ENCODE measurements at regions not wholly inside any gene's neighbourhood (a gene's known extent, or its start where the extent isn't known, plus 50 kb on each side); places are given as distances from the start of the nearest gene placed in this dataset.
A peak's percentile ranks its signal among the peaks of the same experiment; 100 is the strongest.

DNA sequence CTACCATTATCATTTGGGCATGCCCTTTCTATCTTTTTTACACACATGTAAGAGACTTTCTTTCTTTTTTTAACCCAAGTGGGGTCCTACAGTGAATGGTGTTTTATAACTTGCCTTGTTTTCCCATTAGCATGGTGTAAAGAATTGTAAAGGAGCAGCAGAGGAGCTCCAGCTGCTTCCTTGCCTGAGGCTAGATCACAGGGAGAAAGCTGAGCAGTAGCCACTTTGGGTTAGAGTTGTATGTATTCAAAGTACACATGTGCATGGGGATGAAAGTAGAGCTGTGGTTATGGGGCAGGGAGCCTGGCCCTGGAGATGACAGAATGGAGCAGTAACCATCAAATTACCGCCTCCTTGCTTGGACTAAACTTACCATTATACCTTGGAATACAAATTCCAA is 231.1 kb upstream of the PDZRN3 start:
- H3K36me3 ChIP-seq (ENCODE audit: control insufficient read depth in 4 of 4, insufficient read depth in 4 of 4, low read length in 3 of 4), result no peaks in the 10 kb centered on the region
- no peaks in the 10 kb centered on the region for H3K4me1 ChIP-seq (ENCODE audit: control extremely low read depth in 1 of 4, control insufficient read depth in 4 of 4, insufficient read depth in 4 of 4, low read length in 3 of 4)
- no CpG with 5 or more reads among the region's 1 CpG for WGBS (ENCODE audit: insufficient coverage)
- no peak for DNase-seq
- no peak overlapping the region for H3K27ac ChIP-seq (ENCODE audit: insufficient read depth in 1 of 2, low read depth in 1 of 2, low read length in 2 of 2, poor library complexity in 1 of 2, severe bottlenecking in 2 of 2)
- no peak overlapping the region for H3K4me3 ChIP-seq (ENCODE audit: control insufficient read depth in 1 of 7, extremely low read depth in 1 of 7, insufficient read depth in 4 of 7, low read depth in 2 of 7, low read length in 6 of 7)
- ChIA-PET POLR2A (no interaction called here), CTCF (no interaction called here)
- no peaks in the 10 kb centered on the region for H3K27me3 ChIP-seq (replicated peaks in 2 of 5; ENCODE audit: control insufficient read depth in 4 of 5, insufficient read depth in 5 of 5, low read length in 4 of 5)
- H3K9me3 ChIP-seq (ENCODE audit: control extremely low read depth in 1 of 5, control insufficient read depth in 4 of 5, insufficient read depth in 2 of 5, low read depth in 1 of 5, low read length in 4 of 5), result no peaks in the 10 kb centered on the region

DNA sequence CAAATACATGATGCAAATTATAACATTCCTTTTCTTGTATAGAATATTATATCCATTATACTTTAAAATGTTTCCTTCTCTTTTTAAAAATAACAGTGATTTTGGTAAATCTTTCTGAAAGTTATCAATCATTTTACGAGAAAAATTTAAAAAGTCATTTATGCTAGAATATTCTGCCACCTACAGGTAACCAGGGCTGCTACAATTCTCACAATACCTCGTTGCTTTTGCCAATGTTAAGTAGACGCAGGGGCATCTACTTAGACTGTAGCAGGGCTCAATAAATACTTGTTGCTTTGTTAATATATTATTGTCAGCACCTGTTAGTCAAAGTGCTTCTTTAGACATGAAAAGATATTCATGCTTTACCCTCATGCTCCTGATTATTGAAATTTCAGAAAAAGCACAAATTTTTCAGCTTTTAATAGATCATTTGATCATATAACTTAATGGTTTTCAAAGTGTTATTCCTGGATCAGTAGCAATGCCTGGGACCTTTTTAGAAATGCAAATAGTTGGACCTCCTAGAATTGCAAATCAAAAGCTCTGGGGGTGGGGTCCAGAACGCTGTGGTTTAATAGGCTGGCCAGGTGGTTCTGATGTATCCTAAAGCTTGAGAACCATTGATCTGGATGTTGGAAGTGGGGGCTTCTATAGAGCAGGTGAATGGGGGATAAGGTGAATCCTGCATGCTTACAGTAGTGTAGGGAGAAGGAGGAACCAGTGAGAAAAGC is 223.6 kb upstream of the PDZRN3 start:
- no peaks in the 10 kb centered on the region for H3K27me3 ChIP-seq (replicated peaks in 2 of 5; ENCODE audit: control insufficient read depth in 4 of 5, insufficient read depth in 5 of 5, low read length in 4 of 5)
- H3K4me3 ChIP-seq (ENCODE audit: control insufficient read depth in 1 of 7, extremely low read depth in 1 of 7, insufficient read depth in 4 of 7, low read depth in 2 of 7, low read length in 6 of 7), result no peak overlapping the region
- 0% methylated on average over 2 of the region's 4 CpGs for WGBS (ENCODE audit: insufficient coverage)
- CTCF ChIA-PET, result no interaction called here
- H3K9me3 ChIP-seq (ENCODE audit: control extremely low read depth in 1 of 5, control insufficient read depth in 4 of 5, insufficient read depth in 2 of 5, low read depth in 1 of 5, low read length in 4 of 5), result no peaks in the 10 kb centered on the region
- POLR2A ChIA-PET, result no interaction called here
- no peak overlapping the region for H3K27ac ChIP-seq (ENCODE audit: insufficient read depth in 1 of 2, low read depth in 1 of 2, low read length in 2 of 2, poor library complexity in 1 of 2, severe bottlenecking in 2 of 2)
- DNase-seq, result peak in 2 of 3 donors; percentile 6 to 10
- no peaks in the 10 kb centered on the region for H3K36me3 ChIP-seq (ENCODE audit: control insufficient read depth in 4 of 4, insufficient read depth in 4 of 4, low read length in 3 of 4)
- no peaks in the 10 kb centered on the region for H3K4me1 ChIP-seq (ENCODE audit: control extremely low read depth in 1 of 4, control insufficient read depth in 4 of 4, insufficient read depth in 4 of 4, low read length in 3 of 4)

DNA sequence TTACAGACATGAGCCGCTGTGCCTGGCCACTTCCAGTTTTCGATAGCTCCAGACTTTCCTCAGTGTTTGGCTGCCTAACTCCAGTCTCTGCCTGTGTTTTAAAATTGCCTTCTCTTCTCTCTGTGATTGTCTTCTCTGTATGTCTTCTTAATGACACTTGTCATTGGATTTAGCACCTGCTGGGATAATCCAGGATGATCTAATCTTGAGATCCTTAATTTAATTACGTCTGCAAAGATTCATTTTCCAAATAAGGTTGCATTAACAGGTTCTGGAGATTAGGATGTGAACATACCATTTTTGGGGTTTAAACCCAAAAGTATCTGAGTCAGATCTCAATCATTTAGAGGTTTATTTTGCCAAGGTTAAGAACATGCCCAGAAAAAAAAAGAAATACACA is 222.2 kb upstream of the PDZRN3 start:
- ChIA-PET CTCF (interaction anchor here (0.7 kb wide), 1 partner anchor 697 kb away, joined by 3 read pairs; no protein-coding TSS in a partner anchor), POLR2A (no interaction called here)
- WGBS (ENCODE audit: insufficient coverage), result 100% methylated on average over 3 of the region's 3 CpGs

DNA sequence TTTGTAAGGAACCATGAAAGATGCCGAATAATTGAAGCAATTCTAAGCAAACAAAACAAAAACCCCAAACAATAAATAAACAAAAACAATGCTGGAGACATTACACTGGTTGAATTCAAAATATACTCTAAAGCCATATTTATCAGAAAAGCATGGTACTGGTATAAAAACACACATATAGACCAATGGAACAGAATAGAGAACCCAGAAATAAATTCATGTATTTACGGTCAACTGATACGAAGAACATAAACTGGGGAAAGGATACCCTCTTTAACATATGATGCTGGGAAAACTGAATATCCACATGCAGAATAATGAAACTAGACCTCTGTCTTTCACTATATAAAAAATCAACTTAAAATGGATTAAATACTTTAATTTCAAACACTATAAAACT is 214.3 kb upstream of the PDZRN3 start:
- ChIA-PET CTCF (no interaction called here), POLR2A (no interaction called here)
- Histone ChIP-seq H3K4me1 (ENCODE audit: control extremely low read depth in 1 of 4, control insufficient read depth in 4 of 4, insufficient read depth in 4 of 4, low read length in 3 of 4) (no peaks in the 10 kb centered on the region), H3K4me3 (ENCODE audit: control insufficient read depth in 1 of 7, extremely low read depth in 1 of 7, insufficient read depth in 4 of 7, low read depth in 2 of 7, low read length in 6 of 7) (no peak overlapping the region), H3K9me3 (ENCODE audit: control extremely low read depth in 1 of 5, control insufficient read depth in 4 of 5, insufficient read depth in 2 of 5, low read depth in 1 of 5, low read length in 4 of 5) (peaks cover 0 to 12% (median 4%) of the 10 kb centered on the region in 5 experiments), H3K27ac (ENCODE audit: insufficient read depth in 1 of 2, low read depth in 1 of 2, low read length in 2 of 2, poor library complexity in 1 of 2, severe bottlenecking in 2 of 2) (no peak overlapping the region), H3K27me3 (replicated peaks in 2 of 5; ENCODE audit: control insufficient read depth in 4 of 5, insufficient read depth in 5 of 5, low read length in 4 of 5) (no peaks in the 10 kb centered on the region), H3K36me3 (ENCODE audit: control insufficient read depth in 4 of 4, insufficient read depth in 4 of 4, low read length in 3 of 4) (no peaks in the 10 kb centered on the region)
- 95% methylated on average over 3 of the region's 3 CpGs for WGBS (ENCODE audit: insufficient coverage)
- DNase-seq, result no peak

More for the DNA sequence above, 222.2 kb upstream of the PDZRN3 start:
- no peak overlapping the region for H3K4me3 ChIP-seq (ENCODE audit: control insufficient read depth in 1 of 7, extremely low read depth in 1 of 7, insufficient read depth in 4 of 7, low read depth in 2 of 7, low read length in 6 of 7)
- H3K27me3 ChIP-seq (replicated peaks in 2 of 5; ENCODE audit: control insufficient read depth in 4 of 5, insufficient read depth in 5 of 5, low read length in 4 of 5), result no peaks in the 10 kb centered on the region
- no peak for DNase-seq
- H3K36me3 ChIP-seq (ENCODE audit: control insufficient read depth in 4 of 4, insufficient read depth in 4 of 4, low read length in 3 of 4), result no peaks in the 10 kb centered on the region
- no peaks in the 10 kb centered on the region for H3K4me1 ChIP-seq (ENCODE audit: control extremely low read depth in 1 of 4, control insufficient read depth in 4 of 4, insufficient read depth in 4 of 4, low read length in 3 of 4)
- no peaks in the 10 kb centered on the region for H3K9me3 ChIP-seq (ENCODE audit: control extremely low read depth in 1 of 5, control insufficient read depth in 4 of 5, insufficient read depth in 2 of 5, low read depth in 1 of 5, low read length in 4 of 5)
- no peak overlapping the region for H3K27ac ChIP-seq (ENCODE audit: insufficient read depth in 1 of 2, low read depth in 1 of 2, low read length in 2 of 2, poor library complexity in 1 of 2, severe bottlenecking in 2 of 2)

DNA sequence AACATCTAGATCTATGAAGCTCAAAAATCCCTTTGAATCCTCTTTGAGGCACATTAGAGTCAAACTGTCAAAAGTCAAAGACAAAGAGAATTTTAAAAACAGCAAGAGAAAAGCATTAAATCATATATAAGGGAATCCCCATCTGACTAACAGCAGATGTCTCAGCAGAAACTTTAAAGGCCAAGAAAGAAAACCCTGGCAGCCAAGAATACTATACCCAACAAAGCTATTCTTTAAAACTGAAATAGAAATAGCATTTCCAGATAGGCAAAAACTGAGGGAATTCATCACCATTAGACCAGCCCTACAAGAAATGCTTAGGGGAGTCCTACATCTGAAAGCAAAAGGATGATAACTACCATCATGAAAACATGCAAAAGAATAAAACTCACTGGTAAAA is 211.2 kb upstream of the PDZRN3 start:
- DNase-seq, result no peak
- Histone ChIP-seq H3K4me3 (ENCODE audit: control insufficient read depth in 1 of 7, extremely low read depth in 1 of 7, insufficient read depth in 4 of 7, low read depth in 2 of 7, low read length in 6 of 7) (no peak overlapping the region), H3K27me3 (replicated peaks in 2 of 5; ENCODE audit: control insufficient read depth in 4 of 5, insufficient read depth in 5 of 5, low read length in 4 of 5) (no peaks in the 10 kb centered on the region), H3K27ac (ENCODE audit: insufficient read depth in 1 of 2, low read depth in 1 of 2, low read length in 2 of 2, poor library complexity in 1 of 2, severe bottlenecking in 2 of 2) (no peak overlapping the region), H3K4me1 (ENCODE audit: control extremely low read depth in 1 of 4, control insufficient read depth in 4 of 4, insufficient read depth in 4 of 4, low read length in 3 of 4) (no peaks in the 10 kb centered on the region), H3K36me3 (ENCODE audit: control insufficient read depth in 4 of 4, insufficient read depth in 4 of 4, low read length in 3 of 4) (no peaks in the 10 kb centered on the region), H3K9me3 (ENCODE audit: control extremely low read depth in 1 of 5, control insufficient read depth in 4 of 5, insufficient read depth in 2 of 5, low read depth in 1 of 5, low read length in 4 of 5) (peaks cover 0 to 12% (median 4%) of the 10 kb centered on the region in 5 experiments)
- ChIA-PET POLR2A (no interaction called here), CTCF (no interaction called here)

DNA sequence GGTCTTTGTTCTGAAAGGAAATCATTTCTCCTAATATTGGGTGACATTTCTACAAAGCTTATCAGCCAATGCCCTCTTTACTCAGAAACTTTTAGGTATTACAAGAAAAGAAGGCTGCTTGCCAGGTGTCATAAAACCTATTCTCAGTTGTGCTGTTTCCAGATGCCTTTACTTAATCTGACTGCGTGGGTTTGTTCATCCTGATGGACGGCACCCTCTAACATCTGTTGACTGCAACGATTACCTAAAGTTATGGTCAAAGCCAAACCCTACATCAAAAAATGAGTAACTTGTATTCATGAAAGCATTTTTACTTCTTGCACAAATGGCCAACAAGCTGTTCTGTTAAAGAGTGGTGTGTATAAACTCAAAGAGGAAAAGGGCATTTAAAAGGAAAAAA is 207.7 kb upstream of the PDZRN3 start:
- no peak for DNase-seq
- CTCF ChIA-PET, result no interaction called here
- H3K4me3 ChIP-seq (ENCODE audit: control insufficient read depth in 1 of 7, extremely low read depth in 1 of 7, insufficient read depth in 4 of 7, low read depth in 2 of 7, low read length in 6 of 7), result no peak overlapping the region
- H3K4me1 ChIP-seq (ENCODE audit: control extremely low read depth in 1 of 4, control insufficient read depth in 4 of 4, insufficient read depth in 4 of 4, low read length in 3 of 4), result no peaks in the 10 kb centered on the region
- no peak overlapping the region for H3K27ac ChIP-seq (ENCODE audit: insufficient read depth in 1 of 2, low read depth in 1 of 2, low read length in 2 of 2, poor library complexity in 1 of 2, severe bottlenecking in 2 of 2)
- 100% methylated on average over 1 of the region's 3 CpGs for WGBS (ENCODE audit: insufficient coverage)
- POLR2A ChIA-PET, result no interaction called here
- peaks cover 0 to 12% (median 4%) of the 10 kb centered on the region in 5 experiments for H3K9me3 ChIP-seq (ENCODE audit: control extremely low read depth in 1 of 5, control insufficient read depth in 4 of 5, insufficient read depth in 2 of 5, low read depth in 1 of 5, low read length in 4 of 5)
- no peaks in the 10 kb centered on the region for H3K27me3 ChIP-seq (replicated peaks in 2 of 5; ENCODE audit: control insufficient read depth in 4 of 5, insufficient read depth in 5 of 5, low read length in 4 of 5)
- H3K36me3 ChIP-seq (ENCODE audit: control insufficient read depth in 4 of 4, insufficient read depth in 4 of 4, low read length in 3 of 4), result no peaks in the 10 kb centered on the region

DNA sequence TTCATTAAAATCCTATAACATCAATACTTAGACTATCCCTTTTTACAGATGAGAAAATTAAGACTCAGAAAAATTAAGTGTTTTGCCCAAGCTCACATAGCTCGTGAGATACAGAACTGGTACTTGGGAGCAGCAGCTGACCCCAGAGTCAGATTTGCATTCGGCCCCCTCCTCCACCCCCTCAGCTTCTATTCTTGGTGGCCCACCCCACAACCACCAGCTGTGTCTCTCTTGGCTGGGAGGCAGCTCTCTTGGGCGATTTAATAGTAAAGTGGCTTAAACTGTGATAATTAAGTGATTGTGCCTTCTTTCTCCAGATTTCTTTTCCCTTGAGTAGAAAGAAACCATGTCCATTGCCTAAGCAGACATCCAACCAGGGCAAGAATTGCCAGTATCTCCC is 203.6 kb upstream of the PDZRN3 start:
- H3K4me1 ChIP-seq (ENCODE audit: control extremely low read depth in 1 of 4, control insufficient read depth in 4 of 4, insufficient read depth in 4 of 4, low read length in 3 of 4), result no peaks in the 10 kb centered on the region
- peaks cover 0 to 1% (median 0%) of the 10 kb centered on the region in 5 experiments for H3K9me3 ChIP-seq (ENCODE audit: control extremely low read depth in 1 of 5, control insufficient read depth in 4 of 5, insufficient read depth in 2 of 5, low read depth in 1 of 5, low read length in 4 of 5)
- H3K27me3 ChIP-seq (replicated peaks in 2 of 5; ENCODE audit: control insufficient read depth in 4 of 5, insufficient read depth in 5 of 5, low read length in 4 of 5), result no peaks in the 10 kb centered on the region
- ChIA-PET POLR2A (no interaction called here), CTCF (no interaction called here)
- no peak overlapping the region for H3K4me3 ChIP-seq (ENCODE audit: control insufficient read depth in 1 of 7, extremely low read depth in 1 of 7, insufficient read depth in 4 of 7, low read depth in 2 of 7, low read length in 6 of 7)
- no peak for DNase-seq
- H3K36me3 ChIP-seq (ENCODE audit: control insufficient read depth in 4 of 4, insufficient read depth in 4 of 4, low read length in 3 of 4), result no peaks in the 10 kb centered on the region
- WGBS (ENCODE audit: insufficient coverage), result 100% methylated on average over 1 of the region's 3 CpGs
- no peak overlapping the region for H3K27ac ChIP-seq (ENCODE audit: insufficient read depth in 1 of 2, low read depth in 1 of 2, low read length in 2 of 2, poor library complexity in 1 of 2, severe bottlenecking in 2 of 2)

All from common myeloid progenitor, CD34-positive (primary cell).